OCI-LY3 (cell line): ENCODE measurements at regions not wholly inside any gene's neighbourhood (a gene's known extent, or its start where the extent isn't known, plus 50 kb on each side); places are given as distances from the start of the nearest gene placed in this dataset.

ENCODE experiments used
- EZH2phosphoT487 ChIP-seq: fragments of 200-600 bp; shearing (Covaris generic); IDR thresholded peaks from 2 replicates; pipeline ENCODE4 v1.6.1; 2018; ENCODE audit warnings: antibody characterized with exemption, mixed run types, low read depth
- TF ChIP-seq, protein P1 (sequence below): fragments of 200-600, 300-600 bp; sonication (generic); IDR thresholded peaks from 2 replicates; pipeline ENCODE4 v1.5.1; 2014; ENCODE audit warnings: antibody characterized with exemption, low read length, low read depth

DNA sequence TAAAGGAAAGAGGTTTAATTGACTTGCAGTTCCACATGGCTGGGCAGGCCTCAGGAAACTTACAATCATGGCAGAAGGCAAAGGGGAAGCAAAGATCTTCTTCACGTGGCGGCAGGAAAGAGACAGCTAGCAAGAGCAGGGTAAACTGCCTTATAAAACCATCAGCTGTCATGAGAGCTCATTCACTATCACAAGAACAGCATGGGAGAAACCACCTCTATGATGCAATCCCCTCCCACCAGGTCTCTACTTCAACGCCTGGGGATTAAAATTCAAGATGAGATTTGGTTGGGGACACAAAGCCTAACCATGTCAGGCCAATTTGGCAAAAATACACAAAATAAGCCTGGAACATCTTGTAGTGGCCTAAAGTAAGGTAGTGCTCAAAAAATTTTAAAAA lies 152.6 kb downstream of the COL6A3 start:
- TF ChIP-seq, protein P1, sequence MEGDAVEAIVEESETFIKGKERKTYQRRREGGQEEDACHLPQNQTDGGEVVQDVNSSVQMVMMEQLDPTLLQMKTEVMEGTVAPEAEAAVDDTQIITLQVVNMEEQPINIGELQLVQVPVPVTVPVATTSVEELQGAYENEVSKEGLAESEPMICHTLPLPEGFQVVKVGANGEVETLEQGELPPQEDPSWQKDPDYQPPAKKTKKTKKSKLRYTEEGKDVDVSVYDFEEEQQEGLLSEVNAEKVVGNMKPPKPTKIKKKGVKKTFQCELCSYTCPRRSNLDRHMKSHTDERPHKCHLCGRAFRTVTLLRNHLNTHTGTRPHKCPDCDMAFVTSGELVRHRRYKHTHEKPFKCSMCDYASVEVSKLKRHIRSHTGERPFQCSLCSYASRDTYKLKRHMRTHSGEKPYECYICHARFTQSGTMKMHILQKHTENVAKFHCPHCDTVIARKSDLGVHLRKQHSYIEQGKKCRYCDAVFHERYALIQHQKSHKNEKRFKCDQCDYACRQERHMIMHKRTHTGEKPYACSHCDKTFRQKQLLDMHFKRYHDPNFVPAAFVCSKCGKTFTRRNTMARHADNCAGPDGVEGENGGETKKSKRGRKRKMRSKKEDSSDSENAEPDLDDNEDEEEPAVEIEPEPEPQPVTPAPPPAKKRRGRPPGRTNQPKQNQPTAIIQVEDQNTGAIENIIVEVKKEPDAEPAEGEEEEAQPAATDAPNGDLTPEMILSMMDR: no peak
- no peak for TF ChIP-seq EZH2phosphoT487
